ENCODE measurements at regions not wholly inside any gene's neighbourhood (a gene's known extent, or its start where the extent isn't known, plus 50 kb on each side); places are given as distances from the start of the nearest gene placed in this dataset.

GRCh38 chr1:25103164-25103795, 129.0 kb downstream of the SYF2 start:
- DNase-seq: no peak

- DNase-seq: peak; percentile 9
Measured at GRCh38 chr1:25100151-25100833, 132.0 kb downstream of the SYF2 start.

GRCh38 chr1:25099343-25099951, 132.9 kb downstream of the SYF2 start:
- DNase-seq: peak; percentile 87

- no peak for DNase-seq
Measured at GRCh38 chr1:25098717-25099116, 133.6 kb downstream of the SYF2 start.

GRCh38 chr1:25096307-25097150, 135.8 kb downstream of the SYF2 start:
- DNase-seq: no peak

GRCh38 chr1:25095635-25096200, 136.6 kb downstream of the SYF2 start:
- no peak for DNase-seq

- no peak for DNase-seq
Measured at GRCh38 chr1:25094995-25095394, 137.3 kb downstream of the SYF2 start.

GRCh38 chr1:25094229-25094628, 138.1 kb downstream of the SYF2 start:
- DNase-seq: no peak

GRCh38 chr1:25091658-25092057, 140.6 kb downstream of the SYF2 start:
- DNase-seq: no peak

GRCh38 chr1:25090707-25091422, 141.4 kb downstream of the SYF2 start:
- DNase-seq: no peak

GRCh38 chr1:25089772-25090171, 142.5 kb downstream of the SYF2 start:
- no peak for DNase-seq

GRCh38 chr1:25088946-25089345, 143.4 kb downstream of the SYF2 start:
- no peak for DNase-seq

GRCh38 chr1:25088180-25088701, 144.1 kb downstream of the SYF2 start:
- no peak for DNase-seq

- DNase-seq: no peak
Measured at GRCh38 chr1:25086518-25087079, 145.7 kb downstream of the SYF2 start.

- no peak for DNase-seq
Measured at GRCh38 chr1:25084407-25084806, 147.9 kb downstream of the SYF2 start.

GRCh38 chr1:25083481-25084345, 148.6 kb downstream of the SYF2 start:
- no peak for DNase-seq

- no peak for DNase-seq
Measured at GRCh38 chr1:25082995-25083394, 149.3 kb downstream of the SYF2 start.

- no peak for DNase-seq
Measured at GRCh38 chr1:25082216-25082899, 149.9 kb downstream of the SYF2 start.

- DNase-seq: no peak
Measured at GRCh38 chr1:25081496-25081895, 150.8 kb downstream of the SYF2 start.

Measured in SHP77 treated with DMSO at 0.1 percent for 48 hours (cell line).